8988T (cell line): ENCODE measurements at regions not wholly inside any gene's neighbourhood (a gene's known extent, or its start where the extent isn't known, plus 50 kb on each side); places are given as distances from the start of the nearest gene placed in this dataset.
A peak's percentile ranks its signal among the peaks of the same experiment; 100 is the strongest.
"Not testable (repeated sequence)": the region's sequence is repeated elsewhere in the genome, so short reads cannot be mapped to it uniquely, and the experiment has no call there.

Experiments
- DNase-seq: peaks from one replicate; pipeline ENCODE4 v3.0.0; 2011

DNA sequence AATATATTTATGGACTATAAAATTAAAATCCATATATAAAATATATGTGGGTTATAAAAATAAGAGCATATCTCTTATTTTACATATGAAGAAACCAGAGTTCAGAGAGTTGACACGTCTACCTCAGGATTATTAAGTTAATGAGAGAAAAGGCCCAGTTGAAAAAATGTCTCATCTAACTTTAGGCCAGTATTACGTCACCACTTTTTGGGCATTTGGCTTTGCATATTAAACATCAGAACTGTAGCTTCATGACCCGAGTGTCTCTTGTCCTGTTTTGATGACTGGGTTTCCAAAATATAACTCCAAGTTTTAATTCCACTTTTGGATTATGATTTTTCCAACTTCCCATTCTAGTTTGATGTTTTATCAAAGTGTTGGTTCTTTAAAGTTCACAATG lies 1026.1 kb downstream of the SLC6A15 start:
- DNase-seq: no peak

DNA sequence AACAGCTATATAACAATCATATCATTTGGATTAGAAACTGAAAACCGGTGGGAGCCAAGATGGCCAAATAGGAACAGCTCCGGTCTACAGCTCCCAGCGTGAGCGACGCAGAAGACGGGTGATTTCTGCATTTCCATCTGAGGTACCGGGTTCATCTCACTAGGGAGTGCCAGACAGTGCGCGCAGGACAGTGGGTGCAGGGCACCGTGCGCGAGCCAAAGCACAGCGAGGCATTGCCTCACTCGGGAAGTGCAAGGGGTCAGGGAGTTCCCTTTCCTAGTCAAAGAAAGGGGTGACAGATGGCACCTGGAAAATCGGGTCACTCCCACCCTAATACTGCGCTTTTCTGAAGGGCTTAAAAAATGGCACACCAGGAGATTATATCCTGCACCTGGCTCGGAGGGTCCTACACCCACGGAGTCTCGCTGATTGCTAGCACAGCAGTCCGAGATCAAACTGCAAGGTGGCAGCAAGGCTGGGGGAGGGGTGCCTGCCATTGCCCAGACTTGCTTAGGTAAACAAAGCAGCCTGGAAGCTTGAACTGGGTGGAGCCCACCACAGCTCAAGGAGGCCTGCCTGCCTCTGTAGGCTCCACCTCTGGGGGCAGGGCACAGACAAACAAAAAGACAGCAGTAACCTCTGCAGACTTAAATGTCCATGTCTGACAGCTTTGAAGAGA lies 1041.5 kb downstream of the SLC6A15 start:
- DNase-seq: not testable (repeated sequence)

DNA sequence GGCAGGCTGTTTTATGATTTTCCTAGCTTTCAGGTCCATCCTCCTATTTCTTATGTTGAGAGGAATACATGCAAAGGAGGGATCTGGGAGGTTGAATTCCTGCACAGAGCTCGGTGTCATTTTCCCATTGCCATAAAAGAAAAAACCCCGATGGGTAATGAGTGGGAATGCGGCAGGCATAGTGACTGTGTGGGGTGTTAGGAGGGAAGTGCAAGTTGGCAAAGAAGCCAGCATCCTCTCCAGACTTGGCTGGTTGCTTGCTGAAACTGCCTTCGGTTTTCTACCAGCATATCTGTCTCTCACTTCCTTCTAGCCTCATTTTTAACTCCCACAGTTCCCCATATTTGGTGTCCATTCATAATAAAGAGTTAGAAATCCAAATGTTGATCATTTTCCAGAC lies 1046.1 kb downstream of the SLC6A15 start:
- no peak for DNase-seq

DNA sequence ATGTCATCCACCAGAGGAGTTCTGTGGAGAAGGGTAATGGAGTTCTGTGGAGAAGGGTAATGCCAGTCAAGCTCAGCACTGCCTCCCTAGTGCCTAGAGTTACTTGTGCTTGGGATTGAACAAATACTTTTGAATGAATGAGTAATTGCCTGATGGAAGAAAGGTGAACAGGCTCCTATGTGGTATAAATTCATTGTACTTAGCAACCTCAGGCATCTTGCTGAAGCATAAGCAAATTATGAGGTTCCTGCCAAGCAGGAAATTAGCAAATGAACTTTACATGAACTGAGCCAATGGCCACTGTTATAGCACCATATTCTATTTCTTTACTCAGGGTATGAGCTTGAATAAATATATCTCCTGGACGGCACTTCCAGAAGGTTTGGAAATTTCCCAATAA lies 1047.2 kb downstream of the SLC6A15 start:
- no peak for DNase-seq

DNA sequence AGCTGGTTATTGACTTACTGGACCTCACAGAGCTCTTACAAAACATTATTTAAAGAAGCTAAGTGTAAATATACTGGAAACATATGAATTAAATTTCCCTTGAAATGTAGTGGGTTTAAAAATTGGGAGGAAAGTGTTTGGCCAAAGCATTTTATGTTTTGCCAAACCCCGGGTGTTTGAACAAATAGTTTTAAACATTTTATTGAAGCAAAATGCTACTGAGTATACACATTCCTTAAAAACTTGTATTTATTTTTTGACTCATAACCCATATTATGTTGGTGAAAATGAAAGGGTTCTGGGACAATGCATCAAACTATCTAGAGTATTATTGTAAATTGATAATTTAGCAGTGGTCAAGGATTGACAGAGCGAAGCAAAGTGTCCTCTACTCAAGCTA lies 1048.5 kb downstream of the SLC6A15 start:
- no peak for DNase-seq

DNA sequence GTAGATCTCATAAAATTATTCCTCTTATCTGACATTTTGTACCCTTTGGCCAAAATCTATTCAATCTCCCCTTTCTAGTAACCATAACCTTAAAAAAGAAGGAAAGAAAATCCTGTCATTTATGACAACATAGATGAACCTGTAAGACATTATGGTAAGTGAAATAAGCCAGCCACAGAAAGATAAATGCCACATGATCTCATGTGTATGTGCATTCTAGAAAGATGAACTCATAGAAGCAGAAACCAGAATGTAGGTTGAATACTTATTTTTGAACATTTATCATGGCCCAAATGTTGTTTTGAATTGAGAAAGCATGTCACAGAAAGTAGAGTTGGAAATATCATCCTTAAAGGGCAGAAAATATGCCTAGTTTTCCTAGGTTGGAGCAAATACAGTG lies 1053.6 kb downstream of the SLC6A15 start:
- DNase-seq: no peak

DNA sequence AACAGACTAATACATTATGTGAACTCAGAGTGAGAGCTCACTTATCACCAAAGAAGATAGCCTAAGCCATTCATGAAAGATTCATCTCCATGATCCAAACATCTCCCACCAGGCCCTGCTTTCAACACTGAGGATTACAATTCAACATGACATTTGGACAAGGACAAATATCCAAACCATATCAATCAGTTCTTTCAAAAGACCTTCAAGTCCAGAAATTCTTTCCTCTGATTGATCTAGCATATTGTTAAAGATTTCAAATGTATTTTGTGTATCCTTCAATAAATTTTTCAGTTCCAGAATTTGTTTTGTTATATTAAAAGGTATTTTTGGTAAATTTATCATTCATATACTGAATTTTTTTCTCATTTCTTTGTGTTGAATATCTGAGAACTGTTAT lies 1055.8 kb downstream of the SLC6A15 start:
- DNase-seq: no peak

DNA sequence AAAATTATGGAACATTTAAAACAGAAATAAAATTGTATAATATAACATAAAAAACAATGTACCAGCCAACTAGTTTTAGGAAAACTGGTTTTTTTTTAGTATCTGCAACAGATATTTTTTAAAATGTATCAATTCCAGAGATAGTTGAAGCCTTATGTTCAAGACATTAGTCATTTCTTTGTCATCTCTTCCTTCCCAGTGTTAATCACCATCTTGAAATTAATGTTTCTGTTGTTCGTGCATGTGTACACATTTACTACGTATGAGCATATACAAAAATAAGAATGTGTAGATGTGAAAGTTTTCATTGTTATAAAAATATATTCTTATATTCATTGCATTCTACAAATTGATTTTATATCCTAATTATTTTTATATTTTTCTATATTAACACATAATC lies 1062.1 kb downstream of the SLC6A15 start:
- DNase-seq: no peak

DNA sequence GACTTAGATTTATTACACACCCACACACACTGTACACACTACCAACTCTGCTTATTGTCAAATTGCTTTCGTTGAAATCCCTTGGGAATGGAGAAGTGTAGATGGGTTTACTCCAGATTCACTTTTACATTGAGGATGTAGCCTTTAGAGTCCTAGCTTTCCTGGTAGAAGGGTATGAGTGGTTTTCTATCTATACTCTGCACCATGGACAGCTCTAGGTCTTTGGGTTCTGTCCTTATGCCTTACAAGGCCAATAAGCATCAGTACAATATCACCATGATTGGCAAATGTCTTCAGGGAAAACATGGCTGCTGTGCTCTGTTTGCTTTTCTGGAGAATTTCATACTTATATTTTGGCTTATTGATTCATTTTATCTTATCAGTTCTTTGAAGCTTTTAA lies 1063.9 kb downstream of the SLC6A15 start:
- DNase-seq: no peak

DNA sequence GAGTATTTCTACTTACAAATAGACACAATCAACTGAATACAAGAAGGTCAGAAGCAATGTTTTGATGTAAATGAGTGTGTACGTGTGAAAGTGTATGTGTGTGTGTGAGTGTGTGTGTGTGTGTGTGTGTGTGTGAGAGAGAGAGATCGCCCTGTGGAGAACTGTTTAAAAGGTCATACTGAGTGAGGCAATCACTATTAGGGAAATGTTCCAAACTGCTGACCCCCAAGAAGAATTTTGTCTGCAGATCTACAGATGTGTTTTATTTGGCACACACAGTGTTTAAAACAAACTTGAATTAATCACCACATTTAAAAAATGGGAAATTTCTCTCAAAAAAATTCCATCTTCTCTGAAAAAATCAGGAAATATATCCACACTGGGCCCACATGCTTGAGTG lies 1069.1 kb downstream of the SLC6A15 start:
- DNase-seq: no peak

DNA sequence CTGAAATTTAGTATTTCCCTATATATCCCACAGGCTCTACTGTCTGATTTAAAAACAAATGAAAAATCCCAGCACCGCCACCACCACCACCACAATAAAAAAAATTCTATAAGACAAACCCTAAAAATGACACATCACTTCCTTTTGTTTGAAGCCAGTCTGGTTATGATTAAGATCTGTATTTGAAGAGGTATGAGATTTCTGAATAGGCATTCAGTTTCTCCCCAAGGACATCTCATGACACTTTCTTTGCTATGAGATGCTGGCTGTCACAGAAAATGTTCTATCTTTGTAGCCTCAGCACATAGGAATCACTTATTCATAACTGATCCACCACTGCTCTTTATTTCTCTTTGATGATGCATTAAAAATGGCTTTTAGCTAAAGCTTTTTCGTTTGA lies 1071.0 kb downstream of the SLC6A15 start:
- DNase-seq: no peak

DNA sequence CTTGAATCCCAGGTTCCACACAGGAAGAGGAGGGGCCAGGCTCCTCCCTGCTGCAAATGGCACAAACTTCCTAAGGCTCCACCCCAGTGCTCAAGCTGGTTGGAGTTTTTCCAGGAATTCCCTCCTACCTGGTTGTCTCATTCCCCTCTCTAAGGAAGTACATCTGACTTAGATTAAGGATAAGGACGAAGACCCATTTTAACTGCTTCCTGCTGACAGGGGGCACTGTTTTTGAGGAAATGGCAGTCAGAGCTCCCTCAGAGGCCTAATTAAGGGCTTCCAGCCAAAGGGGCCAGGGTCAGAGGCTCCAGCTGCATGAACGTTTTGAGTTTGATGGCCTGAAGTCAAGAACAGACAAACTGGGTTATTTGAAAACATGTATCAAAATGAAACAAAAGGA lies 1084.7 kb downstream of the SLC6A15 start:
- DNase-seq: no peak

DNA sequence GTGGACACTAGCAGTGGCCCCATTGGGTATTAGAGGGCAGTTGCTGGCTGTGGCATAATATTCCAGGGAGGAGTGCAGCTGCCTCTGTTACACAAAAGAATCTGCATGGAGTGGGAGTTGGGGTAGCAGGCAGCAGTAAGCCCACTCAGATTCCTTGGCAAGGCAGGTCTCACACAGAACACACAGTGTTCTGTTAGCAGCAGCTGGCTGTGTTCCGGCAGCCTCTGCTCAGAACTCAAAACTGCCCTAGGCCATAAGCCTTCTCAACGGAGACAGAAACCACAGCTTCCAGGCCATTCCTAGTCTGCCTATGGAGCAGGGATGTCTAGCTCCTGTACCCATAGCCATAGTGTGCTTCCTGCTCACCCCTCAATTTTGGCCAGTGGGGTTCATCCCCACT lies 1085.4 kb downstream of the SLC6A15 start:
- DNase-seq: no peak

DNA sequence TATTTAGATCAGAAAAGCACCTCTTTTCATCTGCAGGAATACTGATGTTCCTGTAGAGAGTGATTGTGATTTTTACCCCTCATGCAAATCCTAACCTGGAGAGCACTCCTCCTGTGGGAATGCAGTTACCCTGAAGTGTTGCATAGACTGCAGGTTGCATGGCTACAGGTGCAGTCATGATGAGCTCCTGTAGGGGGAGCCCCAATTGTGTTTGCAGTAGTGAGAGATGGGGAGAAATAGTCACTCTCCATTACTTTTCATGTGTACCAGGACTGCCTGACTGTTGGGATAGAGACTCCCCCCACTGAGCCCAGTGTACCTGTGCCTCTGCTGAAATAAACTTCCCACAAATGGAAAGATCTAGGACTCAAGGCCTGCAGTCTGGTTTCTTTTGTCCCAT lies 1086.5 kb downstream of the SLC6A15 start:
- DNase-seq: no peak

DNA sequence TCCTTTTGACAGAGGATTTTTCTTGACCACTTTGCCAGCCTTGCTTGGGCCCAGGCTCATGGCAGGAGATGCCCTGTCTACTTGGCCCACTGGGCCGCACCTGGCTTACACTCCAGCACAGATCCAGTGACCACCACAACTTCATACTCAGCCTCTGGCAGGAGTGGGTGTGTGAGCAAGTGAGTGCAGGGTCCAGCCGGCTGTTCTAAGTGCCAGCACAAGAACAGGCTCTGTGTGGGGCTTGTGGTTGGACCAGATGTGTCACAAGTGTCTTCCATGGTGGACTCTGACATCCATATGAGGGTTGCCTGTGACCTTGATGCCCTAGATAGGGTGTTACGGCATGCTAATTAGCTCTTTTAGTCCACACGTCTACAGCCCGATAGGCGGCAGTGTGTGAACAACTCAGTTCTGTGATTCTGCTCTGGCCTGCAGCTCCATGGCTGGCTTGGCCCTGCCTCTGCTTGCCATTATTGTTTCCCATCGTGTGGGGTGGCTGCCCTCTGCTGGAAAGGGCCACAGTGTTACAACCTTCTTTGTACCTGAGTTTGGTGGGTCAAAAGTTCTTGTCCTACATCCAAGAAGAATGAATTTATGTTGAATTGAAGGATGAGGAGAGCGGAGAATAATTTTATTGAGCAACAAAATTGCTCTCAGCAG lies 1089.1 kb downstream of the SLC6A15 start:
- peak; percentile 11 for DNase-seq

DNA sequence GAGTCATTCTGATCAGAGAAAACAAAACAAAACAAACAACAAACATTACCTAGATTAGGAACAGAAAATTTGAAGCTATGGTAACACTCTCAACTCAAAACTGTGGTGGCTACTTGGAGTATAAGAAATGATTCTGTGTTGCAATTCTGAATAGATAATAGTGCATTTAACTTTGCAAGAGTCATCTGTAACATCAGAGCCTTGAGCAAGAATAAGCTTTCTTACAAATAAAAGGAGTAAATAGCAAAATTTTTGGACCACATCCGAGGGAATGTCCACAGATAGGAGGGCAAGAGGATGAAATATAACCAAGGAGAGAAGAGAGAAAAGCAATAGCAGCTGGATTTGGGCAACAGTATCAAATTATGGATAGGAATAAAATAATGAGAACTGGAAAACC lies 1090.6 kb downstream of the SLC6A15 start:
- no peak for DNase-seq

DNA sequence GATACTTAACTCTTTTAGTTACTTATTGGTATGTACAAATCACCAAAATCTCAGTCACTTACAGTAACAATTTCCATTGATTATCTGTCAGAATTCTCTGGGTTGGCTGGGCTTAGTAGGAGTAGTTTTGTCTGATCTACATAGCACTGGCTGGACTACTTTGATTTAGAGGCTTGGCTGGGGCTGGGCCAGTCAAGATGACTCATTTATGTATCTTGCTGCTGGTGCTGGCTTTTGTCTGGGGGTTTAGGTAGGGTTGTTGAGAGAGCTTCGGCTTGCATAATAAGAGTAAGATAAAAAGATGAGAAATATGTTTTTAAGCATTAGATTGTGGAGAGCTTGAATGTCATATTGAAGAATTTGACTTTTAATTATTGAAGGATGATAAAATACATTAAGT lies 1093.7 kb downstream of the SLC6A15 start:
- no peak for DNase-seq

DNA sequence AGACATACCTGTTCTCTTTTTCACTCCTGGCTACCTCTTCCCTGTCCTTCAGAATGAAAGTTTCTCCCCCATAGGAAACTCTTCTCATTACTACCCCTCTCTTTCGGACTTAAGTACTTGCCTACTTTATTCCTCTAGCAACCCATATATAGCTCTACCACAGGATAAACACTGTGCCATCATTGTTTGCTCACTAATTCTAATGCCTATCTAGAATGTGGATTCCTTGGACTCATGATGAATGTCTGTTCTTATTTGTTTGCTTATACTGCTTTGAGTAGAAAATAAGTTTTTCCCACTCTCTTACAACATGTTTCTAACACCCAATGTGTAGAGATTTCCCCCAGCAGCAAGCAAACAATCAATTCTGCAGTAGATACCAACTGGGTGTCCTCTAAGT lies 1094.9 kb downstream of the SLC6A15 start:
- no peak for DNase-seq

DNA sequence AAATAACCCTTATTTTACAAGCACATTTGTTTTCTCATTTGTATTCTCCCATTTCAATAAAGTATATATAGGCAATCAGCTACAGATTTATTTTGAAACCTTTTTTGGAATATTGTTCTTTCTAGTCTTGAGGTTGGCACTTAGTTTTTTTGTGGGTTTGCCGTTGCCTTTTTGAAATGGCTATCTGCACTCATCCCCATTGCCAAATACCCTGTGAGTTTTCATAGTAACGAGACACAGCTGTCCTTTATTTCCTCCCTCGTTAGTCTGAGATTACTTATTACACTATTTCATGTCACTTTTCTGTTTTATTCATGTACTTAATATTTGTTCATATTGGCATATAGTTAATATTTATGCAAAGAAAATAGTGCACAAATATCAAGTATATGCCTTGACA lies 1104.0 kb downstream of the SLC6A15 start:
- DNase-seq: no peak

DNA sequence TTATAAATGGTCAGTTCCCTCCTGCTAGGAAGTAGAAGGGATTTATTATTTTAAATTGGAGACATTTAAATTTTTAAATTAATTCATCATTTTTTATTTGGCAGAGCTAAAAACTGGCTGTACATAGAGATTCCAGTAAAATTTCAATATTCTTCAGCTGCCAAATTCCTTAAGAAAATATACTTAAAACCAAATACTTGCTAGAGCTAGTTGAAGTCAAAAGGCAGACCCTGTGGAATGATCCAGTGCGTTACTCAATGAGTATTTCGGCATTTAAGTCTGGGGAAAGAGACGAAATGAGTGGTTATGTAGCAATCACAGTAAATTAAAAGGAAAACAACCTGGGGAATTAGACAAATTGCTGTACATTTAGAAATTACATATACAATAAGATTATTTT lies 1104.7 kb downstream of the SLC6A15 start:
- DNase-seq: no peak

DNA sequence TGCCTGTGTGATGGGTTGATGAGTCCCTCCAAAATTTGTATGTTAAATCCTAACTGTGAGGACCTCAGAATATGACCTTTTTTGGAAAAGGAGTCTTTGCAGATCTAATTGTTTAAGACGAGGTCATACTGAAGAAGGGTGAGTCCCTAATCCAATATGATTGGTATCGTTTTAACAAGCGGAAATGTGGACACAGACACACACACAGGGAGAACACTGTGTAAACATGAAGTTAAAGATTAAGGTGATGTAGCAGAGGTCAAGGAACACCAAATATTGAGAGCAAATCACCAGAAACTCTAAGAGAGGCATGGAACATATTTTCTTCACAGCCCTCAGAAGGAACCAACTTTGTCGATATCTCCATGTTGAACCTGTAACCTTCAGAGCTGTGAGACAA lies 1106.7 kb downstream of the SLC6A15 start:
- DNase-seq: no peak

DNA sequence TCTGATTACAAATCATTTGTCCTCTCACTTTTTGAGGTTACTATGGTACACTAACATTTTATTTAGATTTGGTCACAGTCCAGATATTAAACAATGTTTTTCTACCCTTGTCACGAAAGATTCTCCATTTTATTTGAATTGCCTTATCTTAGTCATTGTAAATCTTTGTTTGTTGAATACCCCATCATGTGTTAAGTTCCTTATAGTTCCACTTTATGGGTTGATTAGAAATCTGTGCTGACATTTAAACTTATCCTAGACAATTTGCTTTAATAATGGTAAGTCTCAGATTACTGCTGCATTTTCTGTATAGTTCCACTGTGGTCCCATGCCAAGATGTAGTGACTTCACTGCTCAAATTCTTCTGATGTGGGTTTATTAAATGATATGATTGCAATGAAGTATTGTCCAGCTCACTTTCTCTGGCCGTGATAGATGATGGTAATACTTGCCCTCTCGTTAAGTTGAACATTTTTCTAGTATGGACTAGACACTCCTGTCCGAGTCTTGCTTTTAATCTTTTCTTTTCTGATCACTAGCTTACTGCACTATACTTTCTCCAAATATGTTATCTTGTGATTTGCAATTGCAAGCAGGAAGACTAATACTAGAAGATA lies 1107.3 kb downstream of the SLC6A15 start:
- DNase-seq: no peak

DNA sequence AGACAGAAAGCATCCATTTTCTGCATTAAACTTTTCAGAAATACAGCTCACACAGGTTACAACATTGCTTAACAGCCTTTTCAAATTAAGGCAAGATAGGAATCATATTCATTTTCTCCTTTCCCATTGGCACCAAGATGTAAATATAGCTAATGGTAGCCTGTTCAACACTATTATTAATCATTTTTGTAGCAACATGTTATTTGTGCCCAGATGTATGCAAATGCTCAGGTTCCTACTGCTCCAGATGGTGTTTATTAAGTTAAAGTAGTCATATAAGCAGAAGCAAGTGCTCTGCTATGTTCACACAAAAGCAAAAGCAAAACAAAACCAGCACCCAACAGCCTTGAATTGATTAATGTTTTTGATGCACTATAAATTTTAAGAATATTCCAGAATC lies 1110.6 kb downstream of the SLC6A15 start:
- no peak for DNase-seq

DNA sequence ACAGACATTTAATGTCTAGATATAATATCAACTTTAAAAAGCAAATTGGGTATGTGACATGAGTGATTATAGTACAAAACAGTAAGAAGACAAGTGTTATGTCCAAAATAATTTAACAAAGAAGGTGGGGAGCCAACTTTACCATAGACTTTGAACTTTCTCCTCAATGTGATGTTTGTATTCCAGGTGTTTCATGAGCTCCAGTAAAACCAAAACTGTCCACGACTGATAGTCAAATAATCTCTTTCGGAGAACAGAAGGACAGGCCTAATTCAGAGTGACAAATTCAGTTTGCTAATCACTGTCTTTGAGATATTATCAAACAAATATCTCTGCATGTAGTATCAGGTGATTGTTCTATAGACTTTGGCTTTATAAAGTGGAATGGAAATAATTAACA lies 1112.6 kb downstream of the SLC6A15 start:
- DNase-seq: no peak

DNA sequence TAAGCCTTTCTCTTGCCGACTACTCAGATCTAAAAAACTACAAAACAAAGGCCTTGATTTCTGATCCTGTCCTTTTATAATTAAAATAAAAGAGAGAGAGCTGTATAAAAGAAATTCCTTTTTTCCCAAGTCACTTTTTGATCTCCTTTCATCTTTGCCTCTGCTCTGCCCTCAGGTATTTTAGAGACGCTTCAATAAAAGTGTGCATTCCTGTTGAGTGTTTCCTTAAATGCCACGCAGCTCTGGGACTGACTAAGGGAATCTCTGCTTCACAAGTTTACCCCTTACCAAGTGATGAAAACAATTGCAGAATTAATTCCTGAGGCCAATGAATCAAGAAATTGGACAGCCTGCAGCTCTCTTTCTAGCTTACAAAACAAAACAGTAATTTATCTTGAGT lies 1109.8 kb downstream of the TMTC2 start:
- DNase-seq: no peak
